Fibroblast of the aortic adventitia (primary cell): ENCODE measurements at regions not wholly inside any gene's neighbourhood (a gene's known extent, or its start where the extent isn't known, plus 50 kb on each side); places are given as distances from the start of the nearest gene placed in this dataset.

Experiments
- DNase-seq: peaks from one replicate; pipeline ENCODE4 v3.0.0-alpha.2; 2010; ENCODE audit warnings: low read depth
- H3K4me3 ChIP-seq: 2 replicates; pipeline ENCODE4 v1.5.1; 2011; ENCODE audit warnings: low read depth, mild to moderate bottlenecking, control low read depth, low read length, moderate library complexity
- CTCF ChIP-seq: IDR thresholded peaks from 2 replicates; pipeline ENCODE4 v1.5.1; 2011; ENCODE audit warnings: mild to moderate bottlenecking, low read length, control low read depth, inconsistent platforms; ENCODE audit not compliant: insufficient read depth

GRCh38 chr13:73940098-73940497, 194.1 kb downstream of the KLF12 start:
- no peak for TF ChIP-seq CTCF
- DNase-seq = no peak
- no peak overlapping the region for H3K4me3 ChIP-seq

GRCh38 chr13:73939603-73940002, 194.6 kb downstream of the KLF12 start:
- no peak overlapping the region for H3K4me3 ChIP-seq
- TF ChIP-seq CTCF = no peak
- DNase-seq = no peak

GRCh38 chr13:73939071-73939380, 195.2 kb downstream of the KLF12 start:
- no peak for DNase-seq
- TF ChIP-seq CTCF = no peak
- H3K4me3 ChIP-seq = no peak overlapping the region

- no peak overlapping the region for H3K4me3 ChIP-seq
- peak; percentile 82 for DNase-seq
- TF ChIP-seq CTCF = no peak
Observed at GRCh38 chr13:73938372-73939070, 195.7 kb downstream of the KLF12 start.

GRCh38 chr13:73937441-73937840, 196.8 kb downstream of the KLF12 start:
- H3K4me3 ChIP-seq = no peak overlapping the region
- no peak for DNase-seq
- TF ChIP-seq CTCF = no peak

GRCh38 chr13:73935991-73936390, 198.2 kb downstream of the KLF12 start:
- H3K4me3 ChIP-seq = no peak overlapping the region
- no peak for TF ChIP-seq CTCF
- peak; percentile 57 for DNase-seq

- no peak overlapping the region for H3K4me3 ChIP-seq
- no peak for TF ChIP-seq CTCF
- no peak for DNase-seq
Observed at GRCh38 chr13:73934771-73935170, 199.4 kb downstream of the KLF12 start.
